ENCODE measurements at regions not wholly inside any gene's neighbourhood (a gene's known extent, or its start where the extent isn't known, plus 50 kb on each side); places are given as distances from the start of the nearest gene placed in this dataset.
"Not testable (repeated sequence)": the region's sequence is repeated elsewhere in the genome, so short reads cannot be mapped to it uniquely, and the experiment has no call there.

DNA sequence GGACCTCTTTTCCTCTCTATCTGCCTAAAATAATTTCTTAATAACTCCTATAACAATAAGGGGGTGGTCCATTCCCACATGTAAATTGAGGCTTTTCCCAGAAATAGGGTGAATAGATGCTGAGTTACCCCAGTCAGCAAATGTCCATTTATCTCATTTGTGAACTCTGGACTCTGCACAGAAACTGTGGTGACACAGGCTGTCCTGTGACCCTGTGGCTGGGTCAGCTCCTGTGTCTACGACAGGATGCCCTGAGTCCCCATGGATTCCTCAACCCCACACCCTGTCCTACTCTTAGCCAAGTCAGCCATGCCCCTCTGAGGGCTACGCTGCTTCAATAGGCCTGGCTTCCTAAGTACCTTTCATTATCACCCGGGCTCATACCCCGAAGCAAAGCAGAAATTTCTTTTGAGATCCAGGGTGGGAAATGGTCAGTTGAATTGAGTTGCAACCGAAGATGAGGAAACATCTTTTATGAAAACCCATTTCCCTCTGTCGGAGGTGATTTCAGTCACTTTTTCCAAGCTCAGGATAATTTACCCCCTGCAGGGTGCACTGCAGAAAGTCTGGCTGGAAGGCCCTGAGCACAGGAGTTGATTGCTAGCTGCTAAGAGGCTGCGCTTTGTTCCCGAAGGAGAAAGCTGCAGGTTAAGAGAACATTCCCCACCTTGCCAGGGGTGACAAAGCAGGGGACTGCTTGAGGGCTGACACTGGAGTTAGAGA is 89.5 kb upstream of the PRSS12 start:
- not testable (repeated sequence) for H3K79me2 ChIP-seq (replicated peaks; ENCODE audit: insufficient read depth, low read length); H3K36me3 ChIP-seq (ENCODE audit: insufficient read depth, low read length); H3K27ac ChIP-seq (ENCODE audit: low read length); H3K4me3 ChIP-seq (ENCODE audit: low read length); H3K9me3 ChIP-seq (ENCODE audit: low read length); H4K20me1 ChIP-seq (ENCODE audit: insufficient read depth); H3K4me2 ChIP-seq (ENCODE audit: low read length); H2AFZ ChIP-seq (ENCODE audit: low read depth, low read length); H3K27me3 ChIP-seq (ENCODE audit: insufficient read depth, low read depth, low read length); H3K9ac ChIP-seq (ENCODE audit: low read length); H3F3A ChIP-seq (ENCODE audit: insufficient read depth, low read length, poor library complexity, severe bottlenecking); H3K9me2 ChIP-seq (ENCODE audit: insufficient read depth, low read length)
- TF ChIP-seq, protein P1, sequence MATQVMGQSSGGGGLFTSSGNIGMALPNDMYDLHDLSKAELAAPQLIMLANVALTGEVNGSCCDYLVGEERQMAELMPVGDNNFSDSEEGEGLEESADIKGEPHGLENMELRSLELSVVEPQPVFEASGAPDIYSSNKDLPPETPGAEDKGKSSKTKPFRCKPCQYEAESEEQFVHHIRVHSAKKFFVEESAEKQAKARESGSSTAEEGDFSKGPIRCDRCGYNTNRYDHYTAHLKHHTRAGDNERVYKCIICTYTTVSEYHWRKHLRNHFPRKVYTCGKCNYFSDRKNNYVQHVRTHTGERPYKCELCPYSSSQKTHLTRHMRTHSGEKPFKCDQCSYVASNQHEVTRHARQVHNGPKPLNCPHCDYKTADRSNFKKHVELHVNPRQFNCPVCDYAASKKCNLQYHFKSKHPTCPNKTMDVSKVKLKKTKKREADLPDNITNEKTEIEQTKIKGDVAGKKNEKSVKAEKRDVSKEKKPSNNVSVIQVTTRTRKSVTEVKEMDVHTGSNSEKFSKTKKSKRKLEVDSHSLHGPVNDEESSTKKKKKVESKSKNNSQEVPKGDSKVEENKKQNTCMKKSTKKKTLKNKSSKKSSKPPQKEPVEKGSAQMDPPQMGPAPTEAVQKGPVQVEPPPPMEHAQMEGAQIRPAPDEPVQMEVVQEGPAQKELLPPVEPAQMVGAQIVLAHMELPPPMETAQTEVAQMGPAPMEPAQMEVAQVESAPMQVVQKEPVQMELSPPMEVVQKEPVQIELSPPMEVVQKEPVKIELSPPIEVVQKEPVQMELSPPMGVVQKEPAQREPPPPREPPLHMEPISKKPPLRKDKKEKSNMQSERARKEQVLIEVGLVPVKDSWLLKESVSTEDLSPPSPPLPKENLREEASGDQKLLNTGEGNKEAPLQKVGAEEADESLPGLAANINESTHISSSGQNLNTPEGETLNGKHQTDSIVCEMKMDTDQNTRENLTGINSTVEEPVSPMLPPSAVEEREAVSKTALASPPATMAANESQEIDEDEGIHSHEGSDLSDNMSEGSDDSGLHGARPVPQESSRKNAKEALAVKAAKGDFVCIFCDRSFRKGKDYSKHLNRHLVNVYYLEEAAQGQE (IDR thresholded peaks at IDR 0.05; ENCODE audit: borderline replicate concordance) = peak; percentile 59

DNA sequence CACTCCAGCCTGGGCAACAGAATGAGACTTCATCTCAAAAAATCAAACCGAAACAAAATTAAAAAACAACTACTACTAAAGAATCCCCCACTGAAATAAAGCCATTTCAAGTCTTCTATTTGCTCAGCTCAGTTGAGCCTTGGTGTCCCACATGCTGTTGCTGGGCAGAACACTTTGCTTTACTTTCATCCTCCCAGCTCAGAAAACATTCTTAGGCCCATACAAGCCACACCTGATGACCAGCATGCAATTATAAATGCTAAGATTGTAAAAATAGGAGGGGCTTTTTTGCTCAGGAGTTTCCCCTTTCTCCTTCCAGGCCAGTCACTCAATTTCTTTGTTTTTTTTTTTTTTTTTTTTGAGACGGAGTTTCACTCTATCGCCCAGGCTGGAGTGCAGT is 94.6 kb upstream of the PRSS12 start:
- not testable (repeated sequence) for H3K9ac ChIP-seq (ENCODE audit: low read length); H3K79me2 ChIP-seq (replicated peaks; ENCODE audit: insufficient read depth, low read length); H3F3A ChIP-seq (ENCODE audit: insufficient read depth, low read length, poor library complexity, severe bottlenecking); H3K36me3 ChIP-seq (ENCODE audit: insufficient read depth, low read length); H4K20me1 ChIP-seq (ENCODE audit: insufficient read depth); H3K27me3 ChIP-seq (ENCODE audit: insufficient read depth, low read depth, low read length); H3K9me3 ChIP-seq (ENCODE audit: low read length); H3K4me2 ChIP-seq (ENCODE audit: low read length); H3K27ac ChIP-seq (ENCODE audit: low read length); H2AFZ ChIP-seq (ENCODE audit: low read depth, low read length); H3K9me2 ChIP-seq (ENCODE audit: insufficient read depth, low read length); H3K4me3 ChIP-seq (ENCODE audit: low read length)

DNA sequence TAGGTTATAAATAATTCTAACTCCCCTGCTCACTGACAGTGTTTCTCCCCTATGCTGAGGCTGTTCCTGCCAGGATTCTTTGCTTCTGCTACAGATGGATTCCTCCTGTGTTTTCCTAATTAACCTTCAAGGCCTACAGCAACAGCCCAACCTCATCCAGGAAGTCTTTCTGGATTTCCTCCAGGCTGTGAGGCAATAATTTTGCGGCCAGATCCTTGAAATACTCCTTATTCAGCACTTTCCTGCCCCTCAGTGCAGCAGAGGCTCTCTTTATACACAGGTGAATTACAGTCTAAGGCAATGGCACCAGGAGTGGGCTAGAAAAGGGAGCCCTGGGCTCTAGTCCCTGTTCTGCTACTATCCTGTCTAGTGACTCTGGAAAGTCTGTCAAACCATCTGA is 102.1 kb upstream of the PRSS12 start:
- not testable (repeated sequence) for H3K4me3 ChIP-seq (ENCODE audit: low read length); H3K79me2 ChIP-seq (replicated peaks; ENCODE audit: insufficient read depth, low read length); H4K20me1 ChIP-seq (ENCODE audit: insufficient read depth); H3K27me3 ChIP-seq (ENCODE audit: insufficient read depth, low read depth, low read length); H3K9ac ChIP-seq (ENCODE audit: low read length); H3K9me3 ChIP-seq (ENCODE audit: low read length); H3F3A ChIP-seq (ENCODE audit: insufficient read depth, low read length, poor library complexity, severe bottlenecking); H3K9me2 ChIP-seq (ENCODE audit: insufficient read depth, low read length); H3K4me2 ChIP-seq (ENCODE audit: low read length); H3K36me3 ChIP-seq (ENCODE audit: insufficient read depth, low read length); H3K27ac ChIP-seq (ENCODE audit: low read length); H2AFZ ChIP-seq (ENCODE audit: low read depth, low read length)

DNA sequence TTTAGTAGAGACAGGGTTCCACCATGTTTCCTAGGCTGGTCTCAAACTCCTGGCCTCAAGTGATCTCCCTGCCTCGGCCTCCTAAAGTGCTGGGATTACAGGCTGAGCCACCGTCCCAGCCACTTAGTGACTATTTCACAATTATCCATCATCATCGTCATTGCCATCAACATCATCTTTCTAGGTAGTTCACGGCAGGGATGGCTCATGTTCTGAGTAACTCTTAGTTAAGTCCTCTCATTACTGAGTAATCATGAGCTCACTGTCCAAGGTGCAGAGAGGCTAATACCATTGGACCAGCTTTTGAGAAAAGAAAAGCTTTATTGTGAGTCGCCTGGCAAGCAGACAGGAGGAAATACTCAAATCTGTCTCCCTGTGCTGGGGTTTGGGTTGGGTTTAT is 108.6 kb upstream of the PRSS12 start:
- H2AFZ ChIP-seq (ENCODE audit: low read depth, low read length); H3K9ac ChIP-seq (ENCODE audit: low read length); H3K27me3 ChIP-seq (ENCODE audit: insufficient read depth, low read depth, low read length): not testable (repeated sequence)

DNA sequence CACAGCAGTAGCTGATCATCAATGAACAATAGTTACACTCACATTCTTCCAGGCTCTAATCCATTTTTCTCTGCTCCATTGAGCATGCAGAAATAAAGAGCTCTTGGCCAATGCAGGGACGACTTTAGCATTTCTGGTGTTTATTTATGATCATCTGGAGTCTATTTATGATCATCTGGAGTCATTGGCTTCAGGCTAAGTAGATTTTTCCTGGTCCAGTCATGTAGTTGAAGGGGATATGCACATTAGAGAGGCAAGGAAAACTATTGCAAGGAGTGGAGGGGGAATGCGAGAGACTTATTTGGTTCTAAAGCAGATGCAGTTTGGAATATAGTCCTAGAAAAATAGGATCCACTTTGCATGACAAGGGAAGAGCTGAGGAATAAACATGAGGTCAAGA is 113.0 kb upstream of the PRSS12 start:
- not testable (repeated sequence) for H3K9me2 ChIP-seq (ENCODE audit: insufficient read depth, low read length); H2AFZ ChIP-seq (ENCODE audit: low read depth, low read length); H3K4me2 ChIP-seq (ENCODE audit: low read length); H3K36me3 ChIP-seq (ENCODE audit: insufficient read depth, low read length); H4K20me1 ChIP-seq (ENCODE audit: insufficient read depth); H3K79me2 ChIP-seq (replicated peaks; ENCODE audit: insufficient read depth, low read length); H3K27ac ChIP-seq (ENCODE audit: low read length); H3K9me3 ChIP-seq (ENCODE audit: low read length); H3K27me3 ChIP-seq (ENCODE audit: insufficient read depth, low read depth, low read length); H3K9ac ChIP-seq (ENCODE audit: low read length); H3F3A ChIP-seq (ENCODE audit: insufficient read depth, low read length, poor library complexity, severe bottlenecking); H3K4me3 ChIP-seq (ENCODE audit: low read length)

More for the DNA sequence above, 108.6 kb upstream of the PRSS12 start:
- H3K4me3 ChIP-seq (ENCODE audit: low read length); H3K4me2 ChIP-seq (ENCODE audit: low read length); H3F3A ChIP-seq (ENCODE audit: insufficient read depth, low read length, poor library complexity, severe bottlenecking); H3K9me2 ChIP-seq (ENCODE audit: insufficient read depth, low read length); H4K20me1 ChIP-seq (ENCODE audit: insufficient read depth); H3K9me3 ChIP-seq (ENCODE audit: low read length); H3K79me2 ChIP-seq (replicated peaks; ENCODE audit: insufficient read depth, low read length); H3K27ac ChIP-seq (ENCODE audit: low read length); H3K36me3 ChIP-seq (ENCODE audit: insufficient read depth, low read length): not testable (repeated sequence)

DNA sequence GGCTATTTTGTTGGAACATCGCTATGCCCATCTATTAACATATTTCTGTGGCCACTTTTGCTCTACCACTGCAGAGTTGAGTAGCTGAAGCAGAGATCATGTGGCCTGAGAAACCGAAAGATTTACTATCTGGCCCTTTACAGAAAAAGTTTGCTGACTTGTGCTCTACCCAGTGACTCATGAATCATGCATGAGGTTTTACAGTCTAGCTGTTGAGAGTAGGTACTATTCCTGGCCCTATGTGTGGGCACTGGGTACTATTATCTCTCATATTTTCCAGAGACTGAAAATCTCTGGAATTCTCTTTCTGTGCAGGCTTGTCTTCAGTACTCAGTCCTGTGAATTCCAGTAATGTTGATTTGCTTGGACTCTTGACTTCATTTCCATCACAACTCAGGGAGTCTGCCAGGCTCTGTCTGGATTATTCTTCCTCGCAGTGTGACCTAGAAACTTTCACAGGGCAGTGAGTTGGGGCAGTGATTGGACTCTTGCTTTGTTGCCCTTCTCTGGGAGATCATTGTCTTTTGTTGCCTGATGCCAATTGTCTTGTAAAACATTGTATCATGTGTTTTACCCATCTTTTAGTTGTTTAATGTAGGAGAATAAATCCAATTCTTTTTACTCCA is 121.3 kb upstream of the PRSS12 start:
- H2AFZ ChIP-seq (ENCODE audit: low read depth, low read length); H3K4me2 ChIP-seq (ENCODE audit: low read length): not testable (repeated sequence)

DNA sequence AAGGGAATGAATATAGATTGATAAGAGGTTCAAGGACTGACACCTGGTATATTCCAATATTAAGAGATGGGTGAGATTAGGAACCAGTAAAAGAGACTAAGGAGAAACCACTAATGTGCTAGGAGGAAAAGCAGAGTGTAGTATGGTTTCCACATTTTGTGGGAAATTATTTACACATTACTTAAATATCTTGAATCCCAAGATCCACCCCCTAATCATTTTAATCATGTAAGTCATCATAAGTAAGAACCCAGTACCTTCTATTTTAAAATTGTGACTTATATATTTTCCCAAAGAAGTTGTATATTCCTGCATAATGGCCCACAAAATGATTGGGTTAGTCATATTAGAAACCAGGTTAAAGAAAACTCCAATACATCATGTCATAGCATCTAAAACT is 122.0 kb upstream of the PRSS12 start:
- not testable (repeated sequence) for H3K4me3 ChIP-seq (ENCODE audit: low read length); H3K9me2 ChIP-seq (ENCODE audit: insufficient read depth, low read length); H4K20me1 ChIP-seq (ENCODE audit: insufficient read depth); H3K4me2 ChIP-seq (ENCODE audit: low read length); H3K9ac ChIP-seq (ENCODE audit: low read length); H2AFZ ChIP-seq (ENCODE audit: low read depth, low read length); H3K9me3 ChIP-seq (ENCODE audit: low read length); H3K27ac ChIP-seq (ENCODE audit: low read length); H3K36me3 ChIP-seq (ENCODE audit: insufficient read depth, low read length); H3F3A ChIP-seq (ENCODE audit: insufficient read depth, low read length, poor library complexity, severe bottlenecking); H3K27me3 ChIP-seq (ENCODE audit: insufficient read depth, low read depth, low read length); H3K79me2 ChIP-seq (replicated peaks; ENCODE audit: insufficient read depth, low read length)

More for the DNA sequence above, 121.3 kb upstream of the PRSS12 start:
- H3K36me3 ChIP-seq (ENCODE audit: insufficient read depth, low read length); H3K9me3 ChIP-seq (ENCODE audit: low read length); H3K9ac ChIP-seq (ENCODE audit: low read length); H4K20me1 ChIP-seq (ENCODE audit: insufficient read depth); H3K27me3 ChIP-seq (ENCODE audit: insufficient read depth, low read depth, low read length); H3F3A ChIP-seq (ENCODE audit: insufficient read depth, low read length, poor library complexity, severe bottlenecking); H3K27ac ChIP-seq (ENCODE audit: low read length); H3K79me2 ChIP-seq (replicated peaks; ENCODE audit: insufficient read depth, low read length); H3K9me2 ChIP-seq (ENCODE audit: insufficient read depth, low read length); H3K4me3 ChIP-seq (ENCODE audit: low read length): not testable (repeated sequence)

Data from neural cell (in vitro differentiated cells).